B cell (primary cell): ENCODE measurements at regions not wholly inside any gene's neighbourhood (a gene's known extent, or its start where the extent isn't known, plus 50 kb on each side); places are given as distances from the start of the nearest gene placed in this dataset.

Experiments
- ATAC-seq: fragments of 200-7000 bp; cut with Tn5 transposase; one replicate; pipeline ENCODE4 v1.10.0; 2021; ENCODE audit warnings: low read depth, mild to moderate bottlenecking, moderate number of reproducible peaks, moderate library complexity
- CTCF ChIA-PET: fragments of 350-600 bp; sonication (Branson Sonifier 250); formaldehyde crosslinking; loops from one replicate; lab custom pipeline; 2021; ENCODE audit warnings: antibody characterized with exemption, inconsistent platforms; lab: Charles Lee
- POLR2A ChIA-PET: fragments of 350-600 bp; sonication (Branson Sonifier 250); formaldehyde crosslinking; loops from one replicate; lab custom pipeline; 2021; ENCODE audit warnings: antibody characterized with exemption; lab: Charles Lee
- DNase-seq: peaks from one replicate; pipeline ENCODE4 v3.0.0; 2013
- H2AFZ ChIP-seq: 2 replicates; pipeline ENCODE4 v1.6.1; 2012; ENCODE audit warnings: mild to moderate bottlenecking, low read depth, low read length; ENCODE audit not compliant: insufficient read depth, poor library complexity, severe bottlenecking
- H3K27ac ChIP-seq, 2 donors: 1 replicate in 1 of 2; 2 replicates in 1 of 2; pipeline ENCODE4 v1.5.1; 2012 to 2013; ENCODE audit warnings: low read length in 2 of 2, mild to moderate bottlenecking in 2 of 2, moderate library complexity in 1 of 2
- H3K27me3 ChIP-seq, 4 experiments: fragments of 200-600 bp in 1 of 4; sonication (generic) in 1 of 4; replicated peaks in 1 of 4; 1 replicate in 2 of 4; 2 replicates in 2 of 4; pipeline versions ENCODE4 v1.6.1 to v1.7.0; 2013 to 2016; ENCODE audit warnings: low read length in 3 of 4, mild to moderate bottlenecking in 2 of 4, mixed read lengths in 1 of 4, moderate library complexity in 1 of 4; ENCODE audit not compliant: insufficient read depth in 4 of 4, control insufficient read depth in 3 of 4; ENCODE audit errors: control extremely low read depth in 1 of 4
- H3K36me3 ChIP-seq, 2 experiments: replicated peaks in 1 of 2; 1 replicate in 1 of 2; 2 replicates in 1 of 2; pipeline versions ENCODE4 v1.6.1 to v1.7.1; 2013; ENCODE audit warnings: low read length in 1 of 2; ENCODE audit not compliant: insufficient read depth in 2 of 2, control insufficient read depth in 1 of 2; ENCODE audit errors: control extremely low read depth in 1 of 2, extremely low read depth in 1 of 2
- H3K4me1 ChIP-seq, 2 donors: fragments of 200-600 bp in 1 of 2; sonication (generic) in 1 of 2; 1 replicate in 1 of 2; 2 replicates in 1 of 2; pipeline versions ENCODE4 v1.5.1 to v1.6.1; 2013 to 2017; ENCODE audit warnings: low read length in 2 of 2; ENCODE audit not compliant: control insufficient read depth in 2 of 2, insufficient read depth in 2 of 2
- H3K4me2 ChIP-seq: replicated peaks from 2 replicates; pipeline ENCODE3; 2012; ENCODE audit warnings: mild to moderate bottlenecking, low read depth, low read length; ENCODE audit not compliant: poor library complexity, severe bottlenecking
- H3K4me3 ChIP-seq, 5 experiments: fragments of 200-600 bp in 1 of 5; sonication (generic) in 1 of 5; 1 replicate in 3 of 5; 2 replicates in 2 of 5; pipeline versions ENCODE4 v1.5.1 to v1.7.0; 2011 to 2016; ENCODE audit warnings: low read length in 4 of 5, mild to moderate bottlenecking in 4 of 5, low read depth in 2 of 5, control low read depth in 1 of 5, moderate library complexity in 1 of 5; ENCODE audit not compliant: insufficient read depth in 1 of 5; ENCODE audit errors: control extremely low read depth in 1 of 5, extremely low read depth in 1 of 5
- H3K79me2 ChIP-seq: fragments of 200-600 bp; sonication (generic); one replicate; pipeline ENCODE4 v1.6.0; 2016; ENCODE audit warnings: low read length; ENCODE audit not compliant: control insufficient read depth, insufficient read depth
- H3K9ac ChIP-seq: fragments of 200-600 bp; sonication (generic); 2 replicates; pipeline ENCODE4 v1.6.1; 2017; ENCODE audit warnings: mild to moderate bottlenecking, low read length, moderate library complexity
- H3K9me3 ChIP-seq, 3 donors: one replicate each; pipeline versions ENCODE4 v1.6.1 to v1.7.1; 2013; ENCODE audit warnings: low read length in 2 of 3; ENCODE audit not compliant: control insufficient read depth in 2 of 3, insufficient read depth in 1 of 3; ENCODE audit errors: control extremely low read depth in 1 of 3
- H4K20me1 ChIP-seq: 2 replicates; pipeline ENCODE4 v1.6.0; 2012; ENCODE audit warnings: mild to moderate bottlenecking, low read length; ENCODE audit not compliant: insufficient read depth, control insufficient read depth, poor library complexity, severe bottlenecking
- H3K27ac Mint-ChIP-seq: one replicate; pipeline ENCODE4 v1.8.0; 2021; ENCODE audit warnings: mixed read lengths
- H3K27me3 Mint-ChIP-seq: one replicate; pipeline ENCODE4 v1.8.0; 2021; ENCODE audit warnings: mixed read lengths
- H3K4me1 Mint-ChIP-seq: one replicate; pipeline ENCODE4 v1.8.0; 2021; ENCODE audit warnings: mixed read lengths
- H3K4me3 Mint-ChIP-seq: one replicate; pipeline ENCODE4 v1.8.0; 2021; ENCODE audit warnings: mixed read lengths
- H3K9me3 Mint-ChIP-seq: one replicate; pipeline ENCODE4 v1.8.0; 2022; ENCODE audit warnings: mixed read lengths; ENCODE audit not compliant: insufficient read depth
- EZH2 ChIP-seq: IDR thresholded peaks from 2 replicates; pipeline ENCODE4 v1.6.1; 2012; ENCODE audit warnings: borderline replicate concordance, low read depth, mild to moderate bottlenecking, moderate library complexity, low read length; ENCODE audit not compliant: insufficient read depth, poor library complexity, severe bottlenecking
- WGBS: methylation state at CpG from one replicate; pipeline ENCODE4 v1.1.5; 2013; ENCODE audit warnings: missing lambda C conversion rate; ENCODE audit not compliant: insufficient coverage; 5-methylcytosine and 5-hydroxymethylcytosine counted together
- intact Hi-C: fragments of 100-400 bp; cut with micrococcal nuclease; formaldehyde crosslinking; loops from one replicate; pipeline ENCODE4 v1.10.0; 2022
- TF ChIP-seq, protein P1 (sequence below): fragments of 200-600 bp; IDR thresholded peaks from one replicate; pipeline ENCODE4 v1.8.0; 2022; ENCODE audit warnings: antibody characterized with exemption, mild to moderate bottlenecking

DNA sequence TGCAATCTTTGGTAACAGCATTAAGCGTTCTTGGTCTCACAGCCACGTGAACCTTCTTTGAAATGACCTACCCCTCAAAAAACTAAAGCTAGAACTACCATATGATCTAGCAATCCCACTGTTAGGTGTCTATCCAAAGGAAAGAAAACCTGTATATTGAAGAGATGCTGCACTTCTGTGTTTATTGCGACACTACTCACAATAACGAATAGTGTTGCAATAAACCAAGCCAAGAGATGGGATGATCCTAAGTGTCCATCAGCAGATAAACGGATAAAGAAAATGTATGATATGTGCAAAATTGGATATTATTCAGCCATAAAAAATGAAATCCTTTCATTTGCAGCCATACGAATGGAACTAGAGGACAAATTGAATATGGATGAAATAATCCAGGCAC, 637.9 kb downstream of the EFNB2 start:
- H3K4me3 Mint-ChIP-seq: no peak overlapping the region
- intact Hi-C loops: no loop called here
- Histone ChIP-seq H3K4me1 (no peaks in the 10 kb centered on the region), H3K9ac (no peak overlapping the region), H3K4me3 (no peak overlapping the region), H3K79me2 (no peaks in the 10 kb centered on the region), H3K9me3 (peaks cover 0 to 1% (median 0%) of the 10 kb centered on the region in 3 donors), H3K4me2 (no peak overlapping the region), H3K27ac (no peak overlapping the region), H4K20me1 (no peaks in the 10 kb centered on the region), H3K27me3 (no peaks in the 10 kb centered on the region), H2AFZ (no peak overlapping the region), H3K36me3 (no peaks in the 10 kb centered on the region)
- ChIA-PET POLR2A (no interaction called here), CTCF (no interaction called here)
- no peaks in the 10 kb centered on the region for H3K9me3 Mint-ChIP-seq
- ATAC-seq (no peak), DNase-seq (no peak)
- no peak overlapping the region for H3K27ac Mint-ChIP-seq
- TF ChIP-seq EZH2: no peak
- TF ChIP-seq, protein P1, sequence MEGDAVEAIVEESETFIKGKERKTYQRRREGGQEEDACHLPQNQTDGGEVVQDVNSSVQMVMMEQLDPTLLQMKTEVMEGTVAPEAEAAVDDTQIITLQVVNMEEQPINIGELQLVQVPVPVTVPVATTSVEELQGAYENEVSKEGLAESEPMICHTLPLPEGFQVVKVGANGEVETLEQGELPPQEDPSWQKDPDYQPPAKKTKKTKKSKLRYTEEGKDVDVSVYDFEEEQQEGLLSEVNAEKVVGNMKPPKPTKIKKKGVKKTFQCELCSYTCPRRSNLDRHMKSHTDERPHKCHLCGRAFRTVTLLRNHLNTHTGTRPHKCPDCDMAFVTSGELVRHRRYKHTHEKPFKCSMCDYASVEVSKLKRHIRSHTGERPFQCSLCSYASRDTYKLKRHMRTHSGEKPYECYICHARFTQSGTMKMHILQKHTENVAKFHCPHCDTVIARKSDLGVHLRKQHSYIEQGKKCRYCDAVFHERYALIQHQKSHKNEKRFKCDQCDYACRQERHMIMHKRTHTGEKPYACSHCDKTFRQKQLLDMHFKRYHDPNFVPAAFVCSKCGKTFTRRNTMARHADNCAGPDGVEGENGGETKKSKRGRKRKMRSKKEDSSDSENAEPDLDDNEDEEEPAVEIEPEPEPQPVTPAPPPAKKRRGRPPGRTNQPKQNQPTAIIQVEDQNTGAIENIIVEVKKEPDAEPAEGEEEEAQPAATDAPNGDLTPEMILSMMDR: no peak
- 91% methylated on average over 3 of the region's 6 CpGs for WGBS
- H3K4me1 Mint-ChIP-seq: no peaks in the 10 kb centered on the region
- H3K27me3 Mint-ChIP-seq: no peaks in the 10 kb centered on the region

DNA sequence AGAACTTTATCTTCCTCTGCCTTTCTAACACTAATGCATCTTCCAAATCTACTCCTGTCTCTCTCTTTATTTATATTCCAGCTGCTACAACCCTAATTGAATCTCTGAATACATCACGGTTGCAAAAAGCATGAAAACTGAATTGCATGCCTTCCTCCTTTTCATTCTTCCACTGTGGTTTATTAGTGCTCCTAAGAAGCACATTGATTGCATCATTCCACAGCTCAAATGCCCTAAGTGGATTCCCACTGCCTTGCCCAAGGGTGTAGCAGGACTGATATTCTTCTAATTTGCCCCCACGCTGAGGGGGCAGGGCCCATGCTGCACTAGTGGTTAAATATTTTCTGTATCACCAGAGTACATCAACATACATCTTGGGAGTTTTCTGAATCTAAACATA, 640.8 kb downstream of the EFNB2 start:
- no peaks in the 10 kb centered on the region for H4K20me1 ChIP-seq
- H3K4me1 Mint-ChIP-seq: no peaks in the 10 kb centered on the region
- H3K9me3 Mint-ChIP-seq: no peaks in the 10 kb centered on the region
- DNase-seq: no peak
- intact Hi-C loops: no loop called here
- no peak for ATAC-seq
- TF ChIP-seq EZH2: no peak
- TF ChIP-seq, protein P1: no peak
- H3K4me2 ChIP-seq: no peak overlapping the region
- no peaks in the 10 kb centered on the region for H3K36me3 ChIP-seq
- no peak overlapping the region for H3K27ac Mint-ChIP-seq
- H2AFZ ChIP-seq: no peak overlapping the region
- no peaks in the 10 kb centered on the region for H3K27me3 ChIP-seq
- ChIA-PET POLR2A (no interaction called here), CTCF (no interaction called here)
- H3K9ac ChIP-seq: no peak overlapping the region
- WGBS: 88% methylated on average over 1 of the region's 2 CpGs
- no peak overlapping the region for H3K27ac ChIP-seq
- no peaks in the 10 kb centered on the region for H3K79me2 ChIP-seq
- H3K4me3 Mint-ChIP-seq: no peak overlapping the region
- no peaks in the 10 kb centered on the region for H3K27me3 Mint-ChIP-seq
- peaks cover 0 to 1% (median 0%) of the 10 kb centered on the region in 3 donors for H3K9me3 ChIP-seq
- no peak overlapping the region for H3K4me3 ChIP-seq
- H3K4me1 ChIP-seq: no peaks in the 10 kb centered on the region
